ENCODE measurements at regions not wholly inside any gene's neighbourhood (a gene's known extent, or its start where the extent isn't known, plus 50 kb on each side); places are given as distances from the start of the nearest gene placed in this dataset.

DNA sequence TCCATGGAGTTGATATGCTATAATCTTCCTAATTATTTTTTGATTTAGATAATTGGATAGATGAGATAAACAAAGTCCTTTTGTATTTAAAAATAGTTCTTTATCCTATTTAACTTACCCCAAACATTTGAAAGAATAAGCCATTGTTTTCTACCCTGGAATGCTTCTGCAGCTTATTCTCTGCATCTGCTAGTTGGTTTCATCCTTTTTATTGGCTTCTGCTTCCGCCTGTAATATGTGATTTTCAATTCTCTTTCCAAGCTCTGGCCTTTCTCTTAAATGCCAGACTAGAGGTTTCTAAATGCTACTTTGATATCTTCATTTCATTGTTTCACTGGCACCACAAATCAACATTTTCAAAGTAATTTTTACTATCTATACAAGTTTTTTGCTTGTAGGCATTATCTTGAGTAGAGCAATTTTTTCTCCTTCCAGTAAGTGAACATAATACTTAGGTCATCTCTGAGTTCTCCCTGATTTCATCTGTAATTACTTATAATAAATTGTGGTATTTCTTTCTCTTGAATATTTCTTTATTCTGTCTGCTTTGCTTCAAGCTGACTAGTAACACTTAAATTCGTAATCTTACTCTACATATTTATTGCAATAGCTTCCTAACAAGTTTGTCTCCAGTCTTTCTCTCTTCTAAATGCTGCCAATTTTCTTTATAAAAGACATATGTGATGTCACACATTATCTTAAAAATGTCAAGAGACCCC is 958.4 kb downstream of the SLC6A15 start:
- Histone ChIP-seq H3K27ac (ENCODE audit: low read depth in 1 of 2, low read length in 2 of 2) (no peak overlapping the region), H3K27me3 (ENCODE audit: control insufficient read depth in 4 of 4, insufficient read depth in 4 of 4, low read length in 3 of 4) (no peaks in the 10 kb centered on the region), H3K9me3 (ENCODE audit: control insufficient read depth in 4 of 4, low read length in 3 of 4) (no peaks in the 10 kb centered on the region), H3K4me1 (ENCODE audit: control insufficient read depth in 4 of 4, insufficient read depth in 4 of 4, low read length in 3 of 4) (no peaks in the 10 kb centered on the region), H3K9ac (ENCODE audit: low read depth in 1 of 2, low read length in 2 of 2) (no peak overlapping the region), H3K4me3 (ENCODE audit: low read depth in 1 of 3, low read length in 3 of 3) (no peak overlapping the region), H3K36me3 (ENCODE audit: control insufficient read depth in 4 of 4, insufficient read depth in 3 of 4, low read depth in 1 of 4, low read length in 3 of 4) (no peaks in the 10 kb centered on the region)
- no peak for TF ChIP-seq HNF4G (IDR thresholded peaks at IDR 0.05)
- TF ChIP-seq FOXA2 (IDR thresholded peaks at IDR 0.05), result no peak
- TF ChIP-seq, protein P1, sequence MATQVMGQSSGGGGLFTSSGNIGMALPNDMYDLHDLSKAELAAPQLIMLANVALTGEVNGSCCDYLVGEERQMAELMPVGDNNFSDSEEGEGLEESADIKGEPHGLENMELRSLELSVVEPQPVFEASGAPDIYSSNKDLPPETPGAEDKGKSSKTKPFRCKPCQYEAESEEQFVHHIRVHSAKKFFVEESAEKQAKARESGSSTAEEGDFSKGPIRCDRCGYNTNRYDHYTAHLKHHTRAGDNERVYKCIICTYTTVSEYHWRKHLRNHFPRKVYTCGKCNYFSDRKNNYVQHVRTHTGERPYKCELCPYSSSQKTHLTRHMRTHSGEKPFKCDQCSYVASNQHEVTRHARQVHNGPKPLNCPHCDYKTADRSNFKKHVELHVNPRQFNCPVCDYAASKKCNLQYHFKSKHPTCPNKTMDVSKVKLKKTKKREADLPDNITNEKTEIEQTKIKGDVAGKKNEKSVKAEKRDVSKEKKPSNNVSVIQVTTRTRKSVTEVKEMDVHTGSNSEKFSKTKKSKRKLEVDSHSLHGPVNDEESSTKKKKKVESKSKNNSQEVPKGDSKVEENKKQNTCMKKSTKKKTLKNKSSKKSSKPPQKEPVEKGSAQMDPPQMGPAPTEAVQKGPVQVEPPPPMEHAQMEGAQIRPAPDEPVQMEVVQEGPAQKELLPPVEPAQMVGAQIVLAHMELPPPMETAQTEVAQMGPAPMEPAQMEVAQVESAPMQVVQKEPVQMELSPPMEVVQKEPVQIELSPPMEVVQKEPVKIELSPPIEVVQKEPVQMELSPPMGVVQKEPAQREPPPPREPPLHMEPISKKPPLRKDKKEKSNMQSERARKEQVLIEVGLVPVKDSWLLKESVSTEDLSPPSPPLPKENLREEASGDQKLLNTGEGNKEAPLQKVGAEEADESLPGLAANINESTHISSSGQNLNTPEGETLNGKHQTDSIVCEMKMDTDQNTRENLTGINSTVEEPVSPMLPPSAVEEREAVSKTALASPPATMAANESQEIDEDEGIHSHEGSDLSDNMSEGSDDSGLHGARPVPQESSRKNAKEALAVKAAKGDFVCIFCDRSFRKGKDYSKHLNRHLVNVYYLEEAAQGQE (IDR thresholded peaks at IDR 0.05), result no peak
- no peak for TF ChIP-seq RXRA (IDR thresholded peaks at IDR 0.05)
- no peak for TF ChIP-seq FOXA1 (IDR thresholded peaks at IDR 0.05)
- TF ChIP-seq, protein P2, sequence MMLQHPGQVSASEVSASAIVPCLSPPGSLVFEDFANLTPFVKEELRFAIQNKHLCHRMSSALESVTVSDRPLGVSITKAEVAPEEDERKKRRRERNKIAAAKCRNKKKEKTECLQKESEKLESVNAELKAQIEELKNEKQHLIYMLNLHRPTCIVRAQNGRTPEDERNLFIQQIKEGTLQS (IDR thresholded peaks at IDR 0.05), result no peak
- no peak for TF ChIP-seq TAF1 (conservative IDR thresholded peaks at IDR 0.05)
- no peak for TF ChIP-seq CTCF (IDR thresholded peaks at IDR 0.05; ENCODE audit: low read depth, low read length, missing input control)
- 81% methylated on average over 2 of the region's 2 CpGs for WGBS
- no peak for DNase-seq (ENCODE audit: low spot score)

GRCh38 chr12:83945871-83946270 is 966.7 kb downstream of the SLC6A15 start:
- Histone ChIP-seq H3K27me3 (ENCODE audit: control insufficient read depth in 4 of 4, insufficient read depth in 4 of 4, low read length in 3 of 4) (no peaks in the 10 kb centered on the region), H3K27ac (ENCODE audit: low read depth in 1 of 2, low read length in 2 of 2) (no peak overlapping the region), H3K9me3 (ENCODE audit: control insufficient read depth in 4 of 4, low read length in 3 of 4) (no peaks in the 10 kb centered on the region), H3K36me3 (ENCODE audit: control insufficient read depth in 4 of 4, insufficient read depth in 3 of 4, low read depth in 1 of 4, low read length in 3 of 4) (no peaks in the 10 kb centered on the region), H3K9ac (ENCODE audit: low read depth in 1 of 2, low read length in 2 of 2) (no peak overlapping the region), H3K4me1 (ENCODE audit: control insufficient read depth in 4 of 4, insufficient read depth in 4 of 4, low read length in 3 of 4) (no peaks in the 10 kb centered on the region), H3K4me3 (ENCODE audit: low read depth in 1 of 3, low read length in 3 of 3) (no peak overlapping the region)
- no peak for DNase-seq (ENCODE audit: low spot score)
- TF ChIP-seq EGR1 (IDR thresholded peaks at IDR 0.05; ENCODE audit: low read depth in 2 of 2) (no peak), CTCF (IDR thresholded peaks at IDR 0.05; ENCODE audit: low read depth, low read length, missing input control) (no peak), HNF4A (conservative IDR thresholded peaks at IDR 0.05) (no peak), TAF1 (conservative IDR thresholded peaks at IDR 0.05) (no peak), RXRA (IDR thresholded peaks at IDR 0.05) (no peak), GABPA (IDR thresholded peaks at IDR 0.05 in 1 of 2, conservative IDR thresholded peaks at IDR 0.05 in 1 of 2) (no peak), JUND (IDR thresholded peaks at IDR 0.05) (no peak), NR2F2 (IDR thresholded peaks at IDR 0.05) (no peak), MAX (IDR thresholded peaks at IDR 0.05) (no peak), ZBTB33 (IDR thresholded peaks at IDR 0.05) (no peak), SP1 (IDR thresholded peaks at IDR 0.05) (no peak)
- TF ChIP-seq, protein P1 (IDR thresholded peaks at IDR 0.05), result no peak
- TF ChIP-seq, protein P2 (IDR thresholded peaks at IDR 0.05), result no peak
